Karpas-422 (cell line): ENCODE measurements at regions not wholly inside any gene's neighbourhood (a gene's known extent, or its start where the extent isn't known, plus 50 kb on each side); places are given as distances from the start of the nearest gene placed in this dataset.

Experiments
- DNase-seq: peaks from one replicate; pipeline ENCODE4 v3.0.0-alpha.2; 2015
- H2AFZ ChIP-seq: fragments of 200-600 bp; sonication (generic); 2 replicates; pipeline ENCODE4 v1.6.1; 2014; ENCODE audit warnings: antibody characterized with exemption, low read length, mixed read lengths
- H3K27ac ChIP-seq: fragments of 200-600 bp; sonication (generic); 2 replicates; pipeline ENCODE4 v1.5.1; 2014; ENCODE audit warnings: mild to moderate bottlenecking, low read length, moderate library complexity
- H3K27me3 ChIP-seq: fragments of 200-600 bp; sonication (generic); 2 replicates; pipeline ENCODE4 v1.6.1; 2014; ENCODE audit warnings: low read length, mixed read lengths
- H3K36me3 ChIP-seq: fragments of 200-600 bp; sonication (generic); 2 replicates; pipeline ENCODE4 v1.6.1; 2014; ENCODE audit warnings: low read length, mixed read lengths; ENCODE audit not compliant: insufficient read depth
- H3K4me1 ChIP-seq: fragments of 200-600 bp; sonication (generic); 2 replicates; pipeline ENCODE4 v1.6.1; 2014; ENCODE audit warnings: mild to moderate bottlenecking, low read length, mixed read lengths
- H3K4me2 ChIP-seq: fragments of 200-600 bp; sonication (generic); 2 replicates; pipeline ENCODE4 v1.6.1; 2014; ENCODE audit warnings: low read length, low read depth, mild to moderate bottlenecking; ENCODE audit not compliant: poor library complexity, severe bottlenecking
- H3K4me3 ChIP-seq: fragments of 200-600 bp; sonication (generic); 2 replicates; pipeline ENCODE4 v1.5.1; 2014; ENCODE audit warnings: mild to moderate bottlenecking, antibody characterized with exemption, low read length, mixed read lengths
- H3K79me2 ChIP-seq: fragments of 200-600 bp; sonication (generic); 2 replicates; pipeline ENCODE4 v1.6.1; 2014; ENCODE audit warnings: mild to moderate bottlenecking, low read length, mixed read lengths
- H3K9ac ChIP-seq: fragments of 200-600 bp; sonication (generic); 2 replicates; pipeline ENCODE4 v1.6.0; 2014; ENCODE audit warnings: low read length
- H3K9me2 ChIP-seq: fragments of 200-600 bp; sonication (generic), shearing (Covaris generic); replicated peaks from 2 replicates; pipeline ENCODE4 v1.6.0; 2014; ENCODE audit warnings: mild to moderate bottlenecking, low read length, moderate library complexity; ENCODE audit not compliant: insufficient read depth
- H3K9me3 ChIP-seq: fragments of 300-700, 200-600 bp; sonication (generic); 2 replicates; pipeline ENCODE4 v1.6.1; 2014; ENCODE audit warnings: low read length, mixed read lengths
- H4K20me1 ChIP-seq: fragments of 200-600 bp; sonication (generic); 2 replicates; pipeline ENCODE4 v1.6.1; 2014; ENCODE audit warnings: mild to moderate bottlenecking, antibody characterized with exemption, low read length, low read depth; ENCODE audit not compliant: insufficient read depth

GRCh38 chr5:68505917-68506860 lies 290.6 kb downstream of the PIK3R1 start:
- no peaks in the 10 kb centered on the region for H4K20me1 ChIP-seq
- no peak overlapping the region for H3K4me2 ChIP-seq
- no peaks in the 10 kb centered on the region for H3K36me3 ChIP-seq
- DNase-seq = no peak
- H3K9me2 ChIP-seq = no peaks in the 10 kb centered on the region
- H3K9ac ChIP-seq = no peak overlapping the region
- no peak overlapping the region for H3K27ac ChIP-seq
- no peak overlapping the region for H2AFZ ChIP-seq
- H3K4me3 ChIP-seq = no peak overlapping the region
- no peaks in the 10 kb centered on the region for H3K27me3 ChIP-seq
- no peaks in the 10 kb centered on the region for H3K9me3 ChIP-seq
- H3K4me1 ChIP-seq = no peaks in the 10 kb centered on the region
- no peaks in the 10 kb centered on the region for H3K79me2 ChIP-seq

- no peak for DNase-seq
- Histone ChIP-seq H3K36me3 (no peaks in the 10 kb centered on the region), H3K79me2 (no peaks in the 10 kb centered on the region), H3K4me2 (no peak overlapping the region), H3K27ac (no peak overlapping the region), H3K27me3 (no peaks in the 10 kb centered on the region), H2AFZ (no peak overlapping the region), H4K20me1 (no peaks in the 10 kb centered on the region), H3K4me3 (no peak overlapping the region), H3K9me2 (no peaks in the 10 kb centered on the region), H3K9ac (no peak overlapping the region), H3K9me3 (no peaks in the 10 kb centered on the region), H3K4me1 (no peaks in the 10 kb centered on the region)
Measured at GRCh38 chr5:68515514-68515913, 300.0 kb downstream of the PIK3R1 start.

DNA sequence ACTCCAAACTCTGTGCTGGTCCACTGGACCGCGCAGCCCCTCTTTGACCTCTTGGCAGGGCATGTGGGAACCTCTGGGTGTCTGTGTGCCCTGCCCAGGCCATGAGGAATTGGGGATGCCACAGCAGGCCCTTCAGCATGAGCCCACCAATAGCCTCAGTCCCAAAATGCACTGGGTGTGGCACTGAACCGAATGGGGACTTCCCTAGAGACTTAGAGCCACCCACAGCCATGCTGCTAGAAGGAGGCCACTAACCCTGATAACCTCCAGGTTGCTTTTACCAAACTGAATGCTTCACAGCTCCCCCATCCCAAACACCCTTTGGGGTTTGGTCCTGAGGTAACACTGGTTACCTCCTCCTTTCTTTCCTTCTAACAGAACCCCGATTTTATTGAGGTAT lies 302.7 kb downstream of the PIK3R1 start:
- Histone ChIP-seq H3K9ac (no peak overlapping the region), H3K4me3 (no peak overlapping the region), H3K4me2 (no peak overlapping the region), H2AFZ (no peak overlapping the region), H3K27ac (no peak overlapping the region), H3K36me3 (no peaks in the 10 kb centered on the region), H3K79me2 (no peaks in the 10 kb centered on the region), H3K4me1 (no peaks in the 10 kb centered on the region), H3K9me2 (no peaks in the 10 kb centered on the region), H3K9me3 (no peaks in the 10 kb centered on the region), H3K27me3 (no peaks in the 10 kb centered on the region), H4K20me1 (no peaks in the 10 kb centered on the region)
- DNase-seq = no peak

- Histone ChIP-seq H3K9me3 (no peaks in the 10 kb centered on the region), H3K9ac (no peak overlapping the region), H3K9me2 (no peaks in the 10 kb centered on the region), H3K36me3 (no peaks in the 10 kb centered on the region), H3K27me3 (no peaks in the 10 kb centered on the region), H2AFZ (no peak overlapping the region), H3K79me2 (no peaks in the 10 kb centered on the region), H3K27ac (no peak overlapping the region), H3K4me1 (no peaks in the 10 kb centered on the region), H3K4me3 (no peak overlapping the region), H3K4me2 (no peak overlapping the region), H4K20me1 (no peaks in the 10 kb centered on the region)
- no peak for DNase-seq
Measured at GRCh38 chr5:68519143-68519542, 303.6 kb downstream of the PIK3R1 start.

GRCh38 chr5:68521776-68522175 lies 306.2 kb downstream of the PIK3R1 start:
- Histone ChIP-seq H3K36me3 (no peaks in the 10 kb centered on the region), H3K4me2 (no peak overlapping the region), H3K4me3 (no peak overlapping the region), H4K20me1 (no peaks in the 10 kb centered on the region), H3K9me2 (no peaks in the 10 kb centered on the region), H3K27me3 (0 out of 2 replicates have a peak, but pooled peaks cover 3% of the 10 kb centered on the region), H2AFZ (no peak overlapping the region), H3K79me2 (no peaks in the 10 kb centered on the region), H3K9ac (no peak overlapping the region), H3K4me1 (no peaks in the 10 kb centered on the region), H3K27ac (no peak overlapping the region), H3K9me3 (no peaks in the 10 kb centered on the region)
- DNase-seq = no peak

DNA sequence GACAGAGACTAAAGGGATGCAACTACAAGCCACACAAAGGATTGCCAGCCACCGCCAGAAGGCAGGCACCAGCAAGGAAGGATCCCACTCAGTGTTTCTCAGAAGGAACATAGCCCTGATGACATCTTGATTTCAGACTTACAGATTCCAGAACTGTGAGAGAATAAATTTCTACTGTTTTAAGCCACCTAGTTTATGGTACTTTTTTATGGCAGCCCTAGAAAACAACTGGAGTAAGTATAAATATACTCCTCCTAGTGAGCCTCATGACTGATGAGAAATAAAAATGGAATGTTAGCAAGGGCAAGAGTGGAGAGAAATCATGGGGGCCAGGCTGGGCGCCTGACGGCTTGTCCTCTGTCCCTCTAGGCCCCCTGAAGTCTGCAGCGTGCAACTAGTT lies 307.3 kb downstream of the PIK3R1 start:
- Histone ChIP-seq H3K79me2 (no peaks in the 10 kb centered on the region), H4K20me1 (no peaks in the 10 kb centered on the region), H2AFZ (no peak overlapping the region), H3K4me3 (no peak overlapping the region), H3K27me3 (0 out of 2 replicates have a peak, but pooled peaks cover 3% of the 10 kb centered on the region), H3K4me1 (no peaks in the 10 kb centered on the region), H3K36me3 (no peaks in the 10 kb centered on the region), H3K9ac (no peak overlapping the region), H3K27ac (no peak overlapping the region), H3K9me3 (no peaks in the 10 kb centered on the region), H3K4me2 (no peak overlapping the region), H3K9me2 (no peaks in the 10 kb centered on the region)
- no peak for DNase-seq

- Histone ChIP-seq H3K4me2 (no peak overlapping the region), H3K4me1 (no peaks in the 10 kb centered on the region), H3K9me3 (no peaks in the 10 kb centered on the region), H2AFZ (no peak overlapping the region), H3K27me3 (0 out of 2 replicates have a peak, but pooled peaks cover 3% of the 10 kb centered on the region), H3K27ac (no peak overlapping the region), H3K36me3 (no peaks in the 10 kb centered on the region), H3K79me2 (no peaks in the 10 kb centered on the region), H3K4me3 (no peak overlapping the region), H3K9me2 (no peaks in the 10 kb centered on the region), H3K9ac (no peak overlapping the region), H4K20me1 (no peaks in the 10 kb centered on the region)
- no peak for DNase-seq
Measured at GRCh38 chr5:68528821-68529273, 313.3 kb downstream of the PIK3R1 start.

DNA sequence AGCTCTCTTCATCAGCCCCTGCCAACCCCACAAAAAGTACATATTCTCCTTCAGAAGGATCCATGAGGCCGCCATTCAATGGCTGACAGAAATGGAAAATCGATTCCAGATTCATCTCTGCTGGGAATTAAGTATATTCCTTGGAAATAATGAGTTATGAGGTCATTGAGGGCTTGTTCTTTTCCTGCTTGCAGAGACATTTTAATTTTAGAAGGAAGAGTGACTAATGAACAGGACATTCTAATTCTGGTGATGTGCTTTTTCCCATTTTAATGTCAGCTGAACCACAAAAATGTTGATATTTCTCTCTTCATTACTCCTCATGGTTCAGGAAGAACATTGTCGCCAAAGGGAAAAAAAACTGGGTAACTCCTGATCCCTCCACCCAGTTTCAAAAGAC lies 314.0 kb downstream of the PIK3R1 start:
- Histone ChIP-seq H2AFZ (no peak overlapping the region), H3K27me3 (0 out of 2 replicates have a peak, but pooled peaks cover 3% of the 10 kb centered on the region), H4K20me1 (no peaks in the 10 kb centered on the region), H3K36me3 (no peaks in the 10 kb centered on the region), H3K9me3 (no peaks in the 10 kb centered on the region), H3K4me3 (no peak overlapping the region), H3K9ac (no peak overlapping the region), H3K9me2 (no peaks in the 10 kb centered on the region), H3K27ac (no peak overlapping the region), H3K4me1 (no peaks in the 10 kb centered on the region), H3K4me2 (no peak overlapping the region), H3K79me2 (no peaks in the 10 kb centered on the region)
- DNase-seq = no peak
